Gastroesophageal sphincter (tissue), 3 donors: ENCODE measurements at regions not wholly inside any gene's neighbourhood (a gene's known extent, or its start where the extent isn't known, plus 50 kb on each side); places are given as distances from the start of the nearest gene placed in this dataset.

Experiments
- POLR2AphosphoS5 ChIP-seq: sonication (generic); formaldehyde crosslinking; IDR thresholded peaks from one replicate; pipeline ENCODE4 v1.6.1; 2017; ENCODE audit warnings: antibody characterized with exemption
- TF ChIP-seq, protein P1 (sequence below), 4 experiments: fragments of 200-600 bp in 2 of 4; fragments of 450-650 bp in 2 of 4; sonication (generic) in 1 of 4; IDR thresholded peaks; one replicate each; pipeline ENCODE4 v1.5.1; 2017 to 2019; ENCODE audit warnings: antibody characterized with exemption in 4 of 4, mild to moderate bottlenecking in 2 of 4, moderate library complexity in 2 of 4

DNA sequence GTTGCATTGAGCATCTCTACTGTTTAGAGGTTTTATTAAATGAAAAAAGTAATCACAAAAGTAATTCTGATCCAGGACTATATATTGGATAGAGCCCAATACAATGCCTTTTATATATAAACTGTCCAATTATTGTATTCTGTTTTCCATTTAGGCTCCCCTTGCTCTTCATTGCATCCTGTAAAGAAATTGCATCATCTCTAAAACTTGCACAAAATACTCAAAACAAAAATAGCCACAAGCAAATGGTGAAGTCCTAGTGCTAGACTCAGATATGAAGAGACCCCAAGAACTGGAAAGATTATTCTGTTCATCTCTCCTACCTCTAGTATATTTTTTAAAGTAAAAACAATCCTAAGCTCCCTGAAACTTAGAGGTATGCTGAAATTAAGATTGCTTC lies 195.8 kb downstream of the NNT start:
- TF ChIP-seq POLR2AphosphoS5: no peak
- TF ChIP-seq, protein P1, sequence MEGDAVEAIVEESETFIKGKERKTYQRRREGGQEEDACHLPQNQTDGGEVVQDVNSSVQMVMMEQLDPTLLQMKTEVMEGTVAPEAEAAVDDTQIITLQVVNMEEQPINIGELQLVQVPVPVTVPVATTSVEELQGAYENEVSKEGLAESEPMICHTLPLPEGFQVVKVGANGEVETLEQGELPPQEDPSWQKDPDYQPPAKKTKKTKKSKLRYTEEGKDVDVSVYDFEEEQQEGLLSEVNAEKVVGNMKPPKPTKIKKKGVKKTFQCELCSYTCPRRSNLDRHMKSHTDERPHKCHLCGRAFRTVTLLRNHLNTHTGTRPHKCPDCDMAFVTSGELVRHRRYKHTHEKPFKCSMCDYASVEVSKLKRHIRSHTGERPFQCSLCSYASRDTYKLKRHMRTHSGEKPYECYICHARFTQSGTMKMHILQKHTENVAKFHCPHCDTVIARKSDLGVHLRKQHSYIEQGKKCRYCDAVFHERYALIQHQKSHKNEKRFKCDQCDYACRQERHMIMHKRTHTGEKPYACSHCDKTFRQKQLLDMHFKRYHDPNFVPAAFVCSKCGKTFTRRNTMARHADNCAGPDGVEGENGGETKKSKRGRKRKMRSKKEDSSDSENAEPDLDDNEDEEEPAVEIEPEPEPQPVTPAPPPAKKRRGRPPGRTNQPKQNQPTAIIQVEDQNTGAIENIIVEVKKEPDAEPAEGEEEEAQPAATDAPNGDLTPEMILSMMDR (IDR thresholded peaks at IDR 0.05): no peak
